GM19035 (cell line): ENCODE measurements at regions not wholly inside any gene's neighbourhood (a gene's known extent, or its start where the extent isn't known, plus 50 kb on each side); places are given as distances from the start of the nearest gene placed in this dataset.

ENCODE experiments used
- ATAC-seq: cut with Tn5 transposase; IDR thresholded peaks from one replicate; pipeline ENCODE4 v1.9.1; 2021; ENCODE audit not compliant: unreplicated experiment

DNA sequence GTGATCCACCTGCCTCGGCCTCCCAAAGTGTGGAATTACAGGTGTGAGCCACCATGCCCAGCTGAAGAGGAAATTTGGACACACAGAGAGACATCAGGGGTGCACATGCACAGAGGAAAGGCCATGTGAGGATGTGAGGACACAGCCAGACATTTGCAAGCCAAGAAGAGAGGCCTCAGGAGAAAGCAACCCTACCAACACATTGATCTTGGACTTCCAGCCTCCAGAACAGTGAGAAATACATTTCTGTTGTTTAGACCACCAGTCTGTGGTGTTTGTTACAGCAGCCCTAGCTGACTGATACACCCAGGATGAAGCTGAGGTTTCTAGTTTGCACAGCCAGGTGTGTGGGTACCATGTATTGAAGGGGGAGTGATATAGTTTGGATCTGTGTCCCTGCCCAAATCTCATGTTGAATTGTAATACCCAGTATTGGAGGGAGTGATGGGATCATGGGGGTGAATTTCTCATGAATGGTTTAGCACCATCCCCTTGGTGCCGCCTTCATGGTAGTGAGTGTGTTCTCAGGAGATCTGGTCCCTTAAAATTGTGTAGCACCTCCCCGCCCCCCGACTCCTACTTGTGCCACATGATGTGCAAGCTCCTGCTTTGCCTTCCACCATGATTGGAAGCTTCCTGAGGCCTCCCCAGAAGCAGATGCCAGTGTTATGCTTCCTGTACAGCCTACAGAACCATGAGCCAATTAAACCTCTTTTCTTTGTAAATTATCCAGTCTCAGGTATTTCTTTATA is 64.7 kb upstream of the DUSP5 start:
- no peak for ATAC-seq

DNA sequence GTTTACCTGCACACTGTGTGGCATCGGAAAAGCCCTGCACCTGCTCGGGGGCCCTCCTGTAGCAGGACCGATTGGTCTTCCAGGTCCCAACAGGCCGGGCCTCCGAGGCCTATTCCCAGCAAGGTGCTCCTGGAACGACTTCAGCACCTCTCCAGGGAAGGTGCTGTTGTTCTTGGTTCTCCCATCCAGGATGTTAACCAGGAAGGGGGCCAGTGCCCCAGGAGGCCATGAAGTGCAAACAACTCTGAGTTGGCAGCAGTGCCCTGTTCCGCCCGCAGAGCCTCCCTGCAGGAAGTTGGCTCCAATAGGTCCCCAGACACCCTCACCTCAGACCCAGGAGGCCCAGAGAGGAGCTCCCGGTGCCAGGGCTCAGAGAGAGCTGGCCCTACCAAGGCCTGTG is 64.0 kb upstream of the DUSP5 start:
- no peak for ATAC-seq

DNA sequence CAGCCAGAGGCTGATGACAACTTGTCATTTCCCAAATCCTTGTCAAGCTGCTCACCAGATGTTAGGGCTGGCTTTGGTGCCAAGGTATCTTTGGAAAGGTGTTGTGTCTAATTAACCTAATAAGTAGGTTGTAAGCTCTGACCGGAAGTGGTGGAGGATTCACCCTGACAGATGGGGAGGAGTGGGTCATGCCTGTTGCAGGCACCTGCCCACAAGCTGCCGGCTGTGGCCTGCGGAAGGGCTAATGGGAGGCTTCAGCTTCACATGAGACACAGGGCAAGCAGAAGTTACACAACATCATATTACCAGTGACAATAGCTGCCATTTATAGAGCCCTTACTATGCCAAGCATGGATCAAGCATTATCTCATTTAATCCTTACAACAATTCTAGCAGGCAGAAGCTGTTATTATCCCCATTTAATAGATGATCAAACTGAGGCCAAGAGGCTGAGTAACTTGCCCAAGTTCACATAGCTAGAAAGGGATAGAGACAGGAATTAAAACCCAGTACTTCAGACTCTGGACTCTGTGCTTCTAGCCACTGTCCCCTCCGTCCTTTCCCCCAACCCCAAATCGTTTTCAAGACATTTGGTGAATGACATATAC is 63.1 kb upstream of the DUSP5 start:
- ATAC-seq: no peak

DNA sequence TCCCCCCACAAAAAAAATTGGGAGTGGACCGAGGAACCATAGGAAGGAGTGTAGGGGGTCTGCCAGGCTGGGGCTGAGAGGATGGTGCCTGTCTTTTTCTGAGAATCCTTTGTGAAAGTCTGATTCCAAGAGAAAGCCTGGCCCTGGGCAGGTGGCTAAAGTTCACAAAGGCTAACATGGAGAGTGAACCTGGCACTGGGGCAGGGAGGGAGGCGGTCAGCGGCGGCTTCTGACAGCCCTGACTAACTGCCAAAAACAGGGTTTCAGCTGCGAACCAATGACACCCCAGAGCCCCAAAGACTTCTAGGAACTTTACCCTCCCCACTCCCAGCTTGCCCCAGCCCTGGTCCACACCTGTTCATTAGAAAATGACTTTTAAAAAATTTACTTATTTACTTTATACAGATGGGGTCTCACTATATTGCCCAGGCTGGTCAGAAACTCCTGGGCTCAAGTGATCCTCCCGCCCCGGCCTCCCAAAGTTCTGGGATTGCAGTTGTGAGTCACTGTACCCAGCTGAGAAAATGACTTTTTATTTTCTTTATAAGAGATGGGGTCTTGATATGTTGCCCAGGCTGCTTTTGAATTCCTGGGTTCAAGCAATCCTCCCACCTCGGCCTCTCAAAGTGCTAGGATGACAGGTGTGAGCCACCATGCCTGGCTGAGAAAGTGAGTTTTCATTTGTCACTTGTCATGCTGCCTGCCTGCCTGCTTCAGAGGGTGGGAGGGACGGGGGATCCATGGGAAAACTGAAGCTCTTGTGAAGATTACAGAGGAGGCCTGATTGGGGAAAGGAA is 61.0 kb upstream of the DUSP5 start:
- no peak for ATAC-seq

DNA sequence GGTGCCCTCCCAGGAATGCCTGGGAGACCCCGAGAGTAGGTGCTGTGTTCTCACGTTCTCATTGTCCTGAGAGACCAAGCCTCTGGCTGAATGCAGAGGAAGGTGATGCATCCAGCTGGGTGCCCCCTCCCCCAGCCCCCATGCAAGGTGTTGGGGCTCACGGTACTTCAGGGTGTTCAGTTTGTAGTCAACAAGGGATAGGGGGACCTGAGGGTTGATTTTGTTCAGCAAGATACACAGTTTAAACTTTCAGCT is 60.4 kb upstream of the DUSP5 start:
- ATAC-seq: no peak

DNA sequence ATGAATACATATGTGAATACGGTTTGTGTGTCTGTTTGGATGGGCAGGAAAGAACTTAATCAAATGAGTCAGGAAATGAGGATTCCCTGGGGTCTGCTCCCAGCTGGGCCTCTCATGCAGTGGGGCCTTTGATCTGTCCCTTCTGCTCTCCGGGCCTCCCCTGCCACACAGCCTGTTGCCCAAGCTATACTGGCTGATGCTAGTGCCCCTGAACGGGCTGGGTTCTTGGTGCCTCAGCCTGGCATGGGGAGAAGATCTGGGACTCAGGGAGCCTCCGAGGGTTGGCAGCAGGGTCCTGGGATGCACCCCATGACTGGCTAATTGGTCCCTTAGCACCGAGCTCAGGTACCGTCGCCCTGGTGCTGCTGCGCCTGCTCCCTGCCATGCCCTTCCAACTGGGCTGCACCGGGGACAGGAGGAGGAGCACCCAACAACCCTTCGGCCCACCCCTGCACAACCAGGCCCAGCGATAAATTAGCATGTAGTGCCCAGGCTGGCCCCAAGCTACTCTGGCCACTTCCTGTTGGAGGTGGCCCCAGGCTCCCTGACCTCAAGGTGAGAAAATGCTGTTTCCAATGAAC is 59.9 kb upstream of the DUSP5 start:
- no peak for ATAC-seq

DNA sequence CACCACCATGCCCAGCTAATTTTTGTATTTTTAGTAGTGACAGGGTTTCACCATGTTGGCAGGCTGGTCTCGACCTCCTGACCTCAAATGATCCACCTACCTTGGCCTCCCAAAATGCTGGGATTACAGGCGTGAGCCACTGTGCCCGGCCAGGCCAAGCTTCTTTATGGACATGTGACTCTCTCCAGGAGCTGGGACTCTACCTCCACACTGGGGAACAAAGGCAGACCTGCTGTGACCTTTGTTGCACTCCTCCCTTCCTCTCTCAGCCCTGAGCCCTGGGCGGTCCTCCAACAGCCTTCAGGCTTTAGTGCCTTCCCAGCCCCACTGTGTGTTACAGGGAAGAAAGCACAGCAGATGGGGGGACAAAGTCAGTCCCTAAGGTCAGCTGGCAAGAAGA is 55.0 kb upstream of the DUSP5 start:
- ATAC-seq: no peak

DNA sequence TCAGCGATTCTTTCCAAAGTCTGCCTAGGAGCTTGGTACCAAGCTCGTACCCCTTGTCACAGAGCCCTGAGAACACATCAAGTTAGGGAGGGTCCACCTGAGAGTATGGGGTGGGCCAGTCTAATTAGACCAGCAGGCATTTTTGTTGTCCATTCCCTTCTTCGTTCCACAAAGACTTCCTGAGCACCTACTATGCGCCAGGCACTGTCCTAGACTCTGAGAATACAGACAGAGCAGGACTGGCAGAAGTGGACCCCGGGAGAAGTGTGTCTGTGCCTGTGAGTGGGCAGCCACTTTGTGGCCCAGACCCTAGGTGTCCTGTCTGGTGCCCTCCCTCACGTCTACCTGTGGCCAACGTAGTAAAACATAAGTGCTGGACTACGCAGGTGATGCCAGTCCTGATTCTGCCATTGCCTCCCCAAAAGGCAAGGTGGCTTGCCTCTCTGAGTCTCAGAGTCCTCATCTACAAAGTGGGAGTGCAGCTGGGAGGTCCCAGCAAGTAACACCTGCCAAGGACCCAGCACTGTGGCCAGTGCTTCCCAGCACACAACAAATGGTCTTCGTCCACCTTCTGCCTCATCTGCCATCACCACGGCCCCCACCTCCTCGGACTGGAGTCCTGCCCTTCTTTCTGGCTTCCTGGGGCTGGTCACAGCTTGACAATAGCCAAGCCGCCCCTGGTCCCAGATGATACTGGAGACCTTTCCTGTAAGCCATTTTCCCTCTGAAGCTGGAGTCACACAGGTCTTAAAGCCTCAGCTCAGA is 54.3 kb upstream of the DUSP5 start:
- ATAC-seq: no peak

DNA sequence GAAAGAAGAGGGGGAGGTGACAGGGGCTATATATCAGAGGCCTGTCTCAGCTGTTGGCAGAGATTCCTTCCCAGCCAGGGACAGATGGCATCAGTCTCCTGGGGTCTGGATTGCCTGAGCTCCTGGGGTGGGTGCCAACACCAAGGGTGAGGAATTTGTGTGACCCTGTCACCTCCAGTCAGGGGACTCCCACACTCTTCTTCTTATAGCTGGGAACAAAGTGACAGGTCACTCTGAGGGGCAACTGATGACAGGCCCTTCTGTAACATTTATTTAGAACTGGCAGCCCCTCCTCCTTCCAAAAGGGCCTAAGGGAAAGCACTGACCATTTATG is 53.7 kb upstream of the DUSP5 start:
- ATAC-seq: no peak

DNA sequence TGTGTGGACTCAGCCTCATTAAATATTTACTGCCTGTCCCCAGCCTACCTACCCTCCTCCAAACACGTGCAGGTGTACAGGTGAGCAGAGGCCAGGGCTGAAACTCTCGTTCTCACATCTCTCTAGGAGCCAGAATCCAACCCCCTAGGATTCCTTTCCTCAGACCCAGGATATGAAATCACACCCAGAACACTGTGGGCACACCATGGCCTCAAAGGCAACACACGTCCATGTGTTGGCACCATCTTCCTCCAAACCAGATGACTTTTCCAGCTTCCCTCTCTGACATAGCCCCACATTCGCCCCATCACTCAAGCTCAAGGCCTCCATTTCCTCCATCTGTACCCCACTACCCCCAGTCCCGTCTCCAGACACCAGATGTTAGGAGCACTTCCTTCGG is 51.8 kb upstream of the DUSP5 start:
- ATAC-seq: no peak

DNA sequence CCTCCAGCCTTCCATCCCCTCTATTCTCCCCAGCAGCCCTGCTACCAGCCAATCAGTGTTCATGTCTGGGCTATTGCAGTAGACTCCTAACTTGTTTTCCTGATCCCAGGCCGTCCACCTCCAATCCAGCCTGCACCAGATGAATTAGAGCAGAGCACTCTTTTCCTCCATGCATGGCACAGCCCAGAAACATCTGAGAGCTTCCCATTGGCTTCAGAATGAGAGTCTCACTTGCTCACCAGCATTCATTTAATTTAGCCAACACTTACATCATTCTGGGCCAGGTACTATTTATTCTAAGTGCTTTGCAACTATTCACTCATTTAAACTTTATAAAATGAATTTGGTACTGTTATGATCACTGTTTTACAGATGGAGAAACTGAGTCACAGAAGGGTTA is 51.4 kb upstream of the DUSP5 start:
- ATAC-seq: no peak

DNA sequence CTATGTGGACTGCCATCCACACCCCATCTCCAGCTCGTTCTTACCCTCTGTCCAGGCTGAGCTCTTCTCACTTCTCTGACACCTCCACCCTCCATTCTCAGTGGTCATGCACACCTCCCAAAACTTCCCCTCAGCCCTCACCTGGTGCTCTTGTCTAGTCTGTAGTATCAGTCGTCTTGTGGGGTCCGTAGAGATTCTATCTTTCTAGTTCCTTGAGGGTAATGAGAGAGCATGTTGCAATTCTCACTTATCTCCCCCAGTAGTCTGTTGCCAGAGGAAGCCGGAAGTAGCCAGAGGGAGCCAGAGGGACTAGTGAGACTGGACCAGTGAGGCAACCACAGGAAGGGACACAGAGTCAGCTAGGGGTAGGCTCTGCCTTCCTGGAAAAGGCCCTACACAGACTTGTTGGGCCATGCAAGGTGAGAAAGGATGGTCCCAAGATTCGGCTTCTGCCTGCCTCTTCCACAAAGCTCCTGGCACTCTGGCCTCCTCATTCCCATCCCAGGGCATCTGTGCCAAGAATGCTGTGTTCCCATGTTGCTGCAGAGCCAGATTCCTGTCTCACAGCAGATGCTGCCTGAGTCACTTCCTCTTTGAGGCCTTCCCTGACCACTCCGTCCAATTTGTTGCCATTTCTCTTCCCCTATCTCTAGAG is 50.6 kb upstream of the DUSP5 start:
- ATAC-seq: no peak

DNA sequence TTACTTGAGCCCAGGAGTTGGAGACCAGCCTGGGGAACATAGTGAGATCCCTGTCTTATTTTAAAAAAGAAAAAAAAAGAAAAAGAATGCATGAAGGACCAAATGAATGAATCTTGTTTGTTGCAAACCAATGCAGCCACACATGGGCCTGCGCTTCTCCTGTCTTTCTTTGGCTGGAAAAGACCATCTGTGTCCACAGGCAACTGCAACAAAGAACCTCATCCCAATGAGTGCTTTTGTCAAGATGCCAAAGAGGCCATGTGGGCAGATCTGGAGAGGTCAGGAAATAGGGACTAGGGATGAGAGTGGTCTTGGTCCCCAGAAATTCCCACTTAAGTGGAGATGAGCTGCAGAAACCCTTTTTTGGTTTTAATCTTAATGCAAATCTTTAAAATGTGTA is 49.8 kb upstream of the DUSP5 start:
- no peak for ATAC-seq
